NB4 (cell line): ENCODE measurements at regions not wholly inside any gene's neighbourhood (a gene's known extent, or its start where the extent isn't known, plus 50 kb on each side); places are given as distances from the start of the nearest gene placed in this dataset.

Source experiments
- DNase-seq: peaks from one replicate; pipeline ENCODE4 v3.0.0; 2010; ENCODE audit warnings: low read depth
- H3K4me3 ChIP-seq: one replicate; pipeline ENCODE4 v1.5.1; 2011; ENCODE audit warnings: mild to moderate bottlenecking, low read depth, low read length, moderate library complexity
- CTCF ChIP-seq: IDR thresholded peaks from one replicate; pipeline ENCODE4 v1.5.1; 2012; ENCODE audit warnings: low read depth, low read length
- MAX ChIP-seq: IDR thresholded peaks from 2 replicates; pipeline ENCODE4 v1.6.1; 2011; ENCODE audit warnings: low read depth, low read length
- MYC ChIP-seq: IDR thresholded peaks from 2 replicates; pipeline ENCODE4 v1.6.1; 2011; ENCODE audit warnings: low read depth, low read length
- POLR2A ChIP-seq: IDR thresholded peaks from 2 replicates; pipeline ENCODE4 v1.6.1; 2011; ENCODE audit warnings: mild to moderate bottlenecking; ENCODE audit not compliant: insufficient read length; ENCODE audit errors: extremely low read depth

GRCh38 chr6:134714113-134714512 lies 235.8 kb downstream of the ALDH8A1 start:
- no peak for DNase-seq
- no peak overlapping the region for H3K4me3 ChIP-seq
- TF ChIP-seq MYC = no peak
- TF ChIP-seq CTCF = no peak
- TF ChIP-seq MAX = no peak
- no peak for TF ChIP-seq POLR2A

- DNase-seq = no peak
- H3K4me3 ChIP-seq = no peak overlapping the region
- TF ChIP-seq CTCF (no peak), MAX (no peak), POLR2A (no peak), MYC (no peak)
Observed at GRCh38 chr6:134712311-134712710, 237.6 kb downstream of the ALDH8A1 start.

GRCh38 chr6:134708079-134708478 lies 241.8 kb downstream of the ALDH8A1 start:
- no peak overlapping the region for H3K4me3 ChIP-seq
- no peak for DNase-seq
- TF ChIP-seq MAX (no peak), MYC (no peak)

GRCh38 chr6:134707342-134708031 lies 242.4 kb downstream of the ALDH8A1 start:
- DNase-seq = peak; percentile 8
- H3K4me3 ChIP-seq = no peak overlapping the region
- TF ChIP-seq MAX (no peak), CTCF (no peak), MYC (no peak), POLR2A (no peak)

- TF ChIP-seq CTCF (no peak), MAX (no peak)
- no peak for DNase-seq
- no peak overlapping the region for H3K4me3 ChIP-seq
Observed at GRCh38 chr6:134706806-134707205, 243.1 kb downstream of the ALDH8A1 start.

GRCh38 chr6:134706153-134706552 lies 243.7 kb downstream of the ALDH8A1 start:
- H3K4me3 ChIP-seq = no peak overlapping the region
- TF ChIP-seq POLR2A (no peak), MAX (no peak), MYC (no peak), CTCF (no peak)
- DNase-seq = no peak
